Body of pancreas (tissue), 4 donors: ENCODE measurements at regions not wholly inside any gene's neighbourhood (a gene's known extent, or its start where the extent isn't known, plus 50 kb on each side); places are given as distances from the start of the nearest gene placed in this dataset.

ENCODE experiments used
- CTCF ChIP-seq, 7 experiments: fragments of 450-650 bp in 4 of 7; fragments of 200-600 bp in 3 of 7; sonication (generic) in 3 of 7; IDR thresholded peaks; one replicate each; pipeline ENCODE4 v1.5.1; 2016 to 2019; ENCODE audit warnings: antibody characterized with exemption in 7 of 7
- POLR2A ChIP-seq, 3 donors: fragments of 450-650 bp; IDR thresholded peaks; one replicate each; pipeline ENCODE4 v1.6.1; 2016; ENCODE audit warnings: antibody characterized with exemption in 3 of 3, mild to moderate bottlenecking in 2 of 3

- TF ChIP-seq CTCF (IDR thresholded peaks at IDR 0.05) = no peak
- no peak for TF ChIP-seq POLR2A (IDR thresholded peaks at IDR 0.05)
These were observed 56.8 kb upstream of the GRIA4 start for GRCh38 chr11:105553025-105553424.
